HCT116 (cell line): ENCODE measurements at regions not wholly inside any gene's neighbourhood (a gene's known extent, or its start where the extent isn't known, plus 50 kb on each side); places are given as distances from the start of the nearest gene placed in this dataset.

Experiments used
- ATAC-seq: fragments of 200-7000 bp; cut with Tn5 transposase; 2 replicates; pipeline ENCODE4 v1.9.1; 2020; ENCODE audit warnings: mild to moderate bottlenecking, moderate library complexity
- BruUV-seq: library from RNA; stranded (reverse); fragments of 400-500 nt; replicated peaks from 2 replicates; lab custom pipeline; 2021; lab: Mats Ljungman, UMichigan
- CTCF ChIA-PET: fragments of 300-600 bp; sonication (Branson Sonifier 250); formaldehyde crosslinking; loops from one replicate; lab custom pipeline; 2021; ENCODE audit warnings: antibody characterized with exemption; lab: Charles Lee
- POLR2A ChIA-PET: fragments of 300-600, 350-600 bp; sonication (Branson Sonifier 250); formaldehyde crosslinking; loops from one replicate; lab custom pipeline; 2021; ENCODE audit warnings: antibody characterized with exemption; lab: Charles Lee
- RAD21 ChIA-PET, 2 experiments: fragments of 300-600 bp; sonication (Branson Sonifier 250); formaldehyde crosslinking; loops; one replicate each; lab custom pipeline; 2023; ENCODE audit warnings: low total read pairs in 2 of 2; ENCODE audit not compliant: uncharacterized antibody in 2 of 2, unreplicated experiment in 2 of 2, low non-redundant PET in 1 of 2; lab: Charles Lee
- DNase-seq: peaks from one replicate; pipeline ENCODE4 v3.0.0-alpha.2; 2010; ENCODE audit warnings: low read depth, low spot score
- H2AFZ ChIP-seq: fragments of 200-600 bp; shearing (Covaris generic), sonication (generic); 2 replicates; pipeline ENCODE4 v1.6.1; 2017; ENCODE audit warnings: low read depth, mixed run types, mixed read lengths, antibody characterized with exemption, low read length; ENCODE audit not compliant: poor library complexity, severe bottlenecking
- H3K27ac ChIP-seq: 2 replicates; pipeline ENCODE4 v1.5.1; 2012; ENCODE audit warnings: low read depth, low read length
- H3K27me3 ChIP-seq: fragments of 200-600 bp; sonication (generic); 2 replicates; pipeline ENCODE4 v1.6.1; 2016; ENCODE audit warnings: mixed run types, low read length, mixed read lengths; ENCODE audit not compliant: insufficient read depth
- H3K36me3 ChIP-seq, 2 experiments: fragments of 200-500 bp in 1 of 2; fragments of 200-600 bp in 1 of 2; sonication (Bioruptor generic) in 1 of 2; sonication (generic) in 1 of 2; 2 replicates each; pipeline versions ENCODE4 v1.5.1 to v1.6.1; 2014 to 2016; ENCODE audit warnings: low read length in 2 of 2, inconsistent platforms in 1 of 2, mixed read lengths in 1 of 2, mixed run types in 1 of 2; ENCODE audit not compliant: insufficient read depth in 2 of 2, control insufficient read depth in 1 of 2
- H3K4me1 ChIP-seq, 2 experiments: fragments of 200-600 bp in 1 of 2; sonication (generic) in 1 of 2; 2 replicates each; pipeline versions ENCODE4 v1.5.1 to v1.6.1; 2012 to 2017; ENCODE audit warnings: low read length in 2 of 2, inconsistent platforms in 1 of 2, mild to moderate bottlenecking in 1 of 2, mixed read lengths in 1 of 2, mixed run types in 1 of 2, moderate library complexity in 1 of 2; ENCODE audit not compliant: insufficient read depth in 2 of 2, control insufficient read depth in 1 of 2
- H3K4me2 ChIP-seq: fragments of 200-600 bp; sonication (generic); 2 replicates; pipeline ENCODE4 v1.6.1; 2017; ENCODE audit warnings: mixed run types, low read length, mixed read lengths
- H3K4me3 ChIP-seq, 2 experiments: fragments of 200-600 bp in 1 of 2; sonication (generic) in 1 of 2; replicated peaks in 1 of 2; 2 replicates each; pipeline ENCODE4 v1.5.1; 2011 to 2016; ENCODE audit warnings: low read length in 2 of 2, control low read depth in 1 of 2, low read depth in 1 of 2, mild to moderate bottlenecking in 1 of 2, mixed read lengths in 1 of 2, mixed run types in 1 of 2
- H3K79me2 ChIP-seq: fragments of 200-600 bp; sonication (generic); 2 replicates; pipeline ENCODE4 v1.6.1; 2017; ENCODE audit warnings: mild to moderate bottlenecking, mixed run types, low read length, moderate library complexity, mixed read lengths; ENCODE audit not compliant: insufficient read depth
- H3K9ac ChIP-seq: fragments of 200-600 bp; sonication (generic); 2 replicates; pipeline ENCODE4 v1.6.1; 2016; ENCODE audit warnings: low read length, mixed read lengths
- H3K9me2 ChIP-seq: fragments of 200-600 bp; sonication (generic), shearing (Covaris generic); 2 replicates; pipeline ENCODE4 v1.6.1; 2017; ENCODE audit warnings: mixed run types, mild to moderate bottlenecking, moderate library complexity; ENCODE audit not compliant: insufficient read depth
- H3K9me3 ChIP-seq, 2 experiments: fragments of 200-500 bp in 1 of 2; fragments of 200-600 bp in 1 of 2; sonication (Bioruptor generic) in 1 of 2; sonication (generic) in 1 of 2; 2 replicates each; pipeline ENCODE4 v1.6.1; 2014 to 2017; ENCODE audit warnings: low read length in 2 of 2, mixed read lengths in 2 of 2, inconsistent platforms in 1 of 2, low read depth in 1 of 2, mild to moderate bottlenecking in 1 of 2, mixed run types in 1 of 2, moderate library complexity in 1 of 2; ENCODE audit not compliant: control insufficient read depth in 1 of 2, insufficient read depth in 1 of 2
- H4K20me1 ChIP-seq: fragments of 200-600 bp; sonication (generic), shearing (Covaris generic); 2 replicates; pipeline ENCODE4 v1.6.1; 2017; ENCODE audit warnings: mixed run types, mild to moderate bottlenecking, moderate library complexity; ENCODE audit not compliant: insufficient read depth
- ATF3 ChIP-seq: IDR thresholded peaks from 2 replicates; pipeline ENCODE4 v1.6.1; 2012
- CBX3 ChIP-seq: IDR thresholded peaks from 2 replicates; pipeline ENCODE4 v1.6.1; 2012; ENCODE audit warnings: low read depth
- CEBPB ChIP-seq: IDR thresholded peaks from 2 replicates; pipeline ENCODE4 v1.6.1; 2012; ENCODE audit warnings: low read depth
- EGR1 ChIP-seq: IDR thresholded peaks from 2 replicates; pipeline ENCODE4 v1.6.1; 2012; ENCODE audit warnings: low read depth
- REST ChIP-seq: IDR thresholded peaks from 2 replicates; pipeline ENCODE4 v1.6.1; 2012; ENCODE audit warnings: low read depth
- SIN3A ChIP-seq: IDR thresholded peaks from 2 replicates; pipeline ENCODE4 v1.6.1; 2012; ENCODE audit warnings: low read depth
- SP1 ChIP-seq: IDR thresholded peaks from 2 replicates; pipeline ENCODE4 v1.6.1; 2012; ENCODE audit warnings: low read depth
- TCF7L2 ChIP-seq: IDR thresholded peaks from 2 replicates; pipeline ENCODE4 v1.7.0; 2011; ENCODE audit warnings: borderline replicate concordance, inconsistent platforms; ENCODE audit not compliant: insufficient read depth, insufficient read length; ENCODE audit errors: extremely low read depth
- ZBTB33 ChIP-seq: IDR thresholded peaks from 2 replicates; pipeline ENCODE4 v1.6.1; 2011; ENCODE audit warnings: mild to moderate bottlenecking, low read length, moderate library complexity; ENCODE audit not compliant: insufficient replicate concordance; ENCODE audit errors: extremely low read depth
- intact Hi-C: fragments of 100-400 bp; cut with micrococcal nuclease; formaldehyde crosslinking; loops from 2 replicates; pipeline ENCODE4 v1.10.0; 2022

GRCh38 chr4:130640592-130640991, 1544.6 kb downstream of the C4orf33 start:
- Histone ChIP-seq H3K4me1 (no peaks in the 10 kb centered on the region), H3K79me2 (no peaks in the 10 kb centered on the region), H3K36me3 (no peaks in the 10 kb centered on the region), H2AFZ (no peak overlapping the region), H3K9me3 (no peaks in the 10 kb centered on the region), H3K27ac (no peak overlapping the region), H3K27me3 (no peaks in the 10 kb centered on the region), H3K4me2 (no peak overlapping the region), H3K4me3 (no peak overlapping the region), H3K9me2 (no peaks in the 10 kb centered on the region), H3K9ac (no peak overlapping the region), H4K20me1 (no peaks in the 10 kb centered on the region; the same call in 1 of the 2 replicates)
- intact Hi-C loops = no loop called here
- TF ChIP-seq REST (no peak), SP1 (no peak), ATF3 (no peak), TCF7L2 (no peak), SIN3A (no peak), ZBTB33 (no peak), EGR1 (no peak), CBX3 (no peak), CEBPB (no peak)
- CTCF ChIA-PET = no interaction called here
- RAD21 ChIA-PET = no interaction called here
- BruUV-seq = no TSS peak
- POLR2A ChIA-PET = no interaction called here
- DNase-seq (no peak), ATAC-seq (no peak)
